Muscle layer of duodenum (tissue), 2 donors: ENCODE measurements at regions not wholly inside any gene's neighbourhood (a gene's known extent, or its start where the extent isn't known, plus 50 kb on each side); places are given as distances from the start of the nearest gene placed in this dataset.

Experiments used
- H3K27ac ChIP-seq: one replicate; pipeline ENCODE4 v1.7.0; 2013; ENCODE audit warnings: mild to moderate bottlenecking, low read length
- H3K27me3 ChIP-seq: one replicate; pipeline ENCODE4 v1.7.0; 2013; ENCODE audit warnings: low read depth, mild to moderate bottlenecking, control low read depth, low read length
- H3K36me3 ChIP-seq, 2 donors: one replicate each; pipeline ENCODE4 v1.7.0; 2013; ENCODE audit warnings: low read length in 2 of 2, control low read depth in 1 of 2, mild to moderate bottlenecking in 1 of 2; ENCODE audit not compliant: insufficient read depth in 2 of 2, control insufficient read depth in 1 of 2
- H3K4me1 ChIP-seq, 2 donors: one replicate each; pipeline ENCODE4 v1.7.0; 2013; ENCODE audit warnings: low read length in 2 of 2, mild to moderate bottlenecking in 2 of 2, control low read depth in 1 of 2, moderate library complexity in 1 of 2; ENCODE audit not compliant: insufficient read depth in 2 of 2, control insufficient read depth in 1 of 2
- H3K4me3 ChIP-seq, 2 donors: one replicate each; pipeline ENCODE4 v1.7.0; 2013; ENCODE audit warnings: low read length in 2 of 2, low read depth in 1 of 2, mild to moderate bottlenecking in 1 of 2
- H3K9me3 ChIP-seq, 2 donors: one replicate each; pipeline ENCODE4 v1.7.0; 2013; ENCODE audit warnings: low read length in 2 of 2, control low read depth in 1 of 2, mild to moderate bottlenecking in 1 of 2; ENCODE audit not compliant: control insufficient read depth in 1 of 2
- donor health status: healthy.

DNA sequence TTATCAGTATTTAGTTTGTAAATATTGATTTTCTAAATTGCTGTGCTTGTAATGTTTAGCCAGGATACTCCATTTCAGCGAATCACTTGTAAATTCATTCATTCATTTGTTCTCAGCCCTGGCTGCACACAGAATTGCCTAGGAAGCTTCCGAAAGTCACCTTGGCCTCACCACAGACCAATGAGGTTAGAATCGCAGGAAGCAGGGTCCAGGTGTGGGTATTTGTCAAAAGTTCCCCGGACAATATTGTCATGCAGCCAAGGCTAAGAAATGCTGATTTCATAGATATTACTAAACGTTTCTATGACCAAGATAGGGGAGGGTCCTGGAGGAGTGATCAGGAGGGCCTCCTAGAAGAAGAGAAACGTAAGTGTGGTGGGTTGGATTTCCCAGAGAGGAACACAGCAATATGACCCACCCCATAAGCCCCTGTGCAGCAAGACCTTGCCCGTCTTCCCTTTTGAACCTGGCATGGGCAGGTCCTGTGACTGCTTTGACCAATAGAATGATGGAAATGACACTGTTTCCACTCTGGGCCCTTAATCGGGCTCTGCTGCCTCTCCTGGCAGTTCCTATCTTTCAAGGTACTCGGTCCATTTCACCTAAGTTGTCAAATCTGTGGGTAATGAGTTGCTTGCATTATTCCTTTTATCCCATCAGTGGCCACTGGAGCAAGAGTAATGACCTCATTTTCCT is 238.7 kb downstream of the FOXL1 start:
- Histone ChIP-seq H3K36me3 (no peaks in the 10 kb centered on the region), H3K4me1 (no peaks in the 10 kb centered on the region), H3K9me3 (no peaks in the 10 kb centered on the region), H3K4me3 (no peak overlapping the region), H3K27me3 (peaks cover 4% of the 10 kb centered on the region), H3K27ac (no peak overlapping the region)

- Histone ChIP-seq H3K36me3 (no peaks in the 10 kb centered on the region), H3K9me3 (no peaks in the 10 kb centered on the region), H3K27ac (no peak overlapping the region), H3K27me3 (peaks cover 4% of the 10 kb centered on the region), H3K4me3 (no peak overlapping the region), H3K4me1 (no peaks in the 10 kb centered on the region)
These were observed 240.6 kb downstream of the FOXL1 start for GRCh38 chr16:86818671-86819532.

DNA sequence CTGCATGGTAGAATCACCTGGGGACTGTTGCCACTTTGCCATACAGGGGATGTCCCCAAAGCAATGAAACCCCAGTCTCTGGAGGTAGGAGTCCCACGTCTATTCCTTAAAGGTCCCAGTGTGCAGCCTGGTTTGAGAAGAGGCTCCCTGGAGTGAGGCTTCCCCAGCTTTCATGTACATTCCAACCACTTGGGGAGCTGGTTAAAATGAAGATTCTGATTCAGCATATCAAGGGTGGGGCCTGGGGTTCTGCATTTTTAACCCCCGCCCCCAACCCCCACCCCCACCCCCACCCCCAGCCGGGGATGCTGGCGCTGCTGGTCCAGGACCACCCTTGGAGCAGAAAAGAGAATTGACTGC is 241.2 kb downstream of the FOXL1 start:
- Histone ChIP-seq H3K4me1 (no peaks in the 10 kb centered on the region), H3K27me3 (peaks cover 4% of the 10 kb centered on the region), H3K27ac (no peak overlapping the region), H3K9me3 (no peaks in the 10 kb centered on the region), H3K4me3 (no peak overlapping the region), H3K36me3 (no peaks in the 10 kb centered on the region)

- no peak overlapping the region for H3K27ac ChIP-seq
- H3K4me1 ChIP-seq: no peaks in the 10 kb centered on the region
- no peak overlapping the region for H3K4me3 ChIP-seq
- no peaks in the 10 kb centered on the region for H3K9me3 ChIP-seq
- no peaks in the 10 kb centered on the region for H3K36me3 ChIP-seq
- H3K27me3 ChIP-seq: peaks cover 10% of the 10 kb centered on the region
These were observed 243.5 kb downstream of the FOXL1 start for GRCh38 chr16:86821895-86822294.

DNA sequence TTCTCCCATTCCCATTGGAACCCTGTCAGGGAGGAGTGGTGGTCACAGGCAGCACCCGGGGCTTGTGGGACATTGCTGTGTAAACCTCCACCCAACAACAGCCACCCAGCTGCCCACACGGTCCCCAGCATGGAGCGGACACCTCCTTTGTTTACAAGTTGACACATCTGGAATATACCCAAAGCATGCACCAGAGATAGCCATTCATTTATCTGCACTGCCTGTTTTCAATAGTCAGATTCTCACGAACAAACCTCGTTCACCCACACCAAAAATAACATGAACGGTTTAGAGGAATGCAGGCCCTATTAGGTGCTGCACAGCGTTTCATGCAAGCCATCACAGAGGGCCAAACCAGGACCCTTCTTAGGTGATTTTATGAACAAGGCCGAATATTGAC is 244.8 kb downstream of the FOXL1 start:
- Histone ChIP-seq H3K27me3 (peaks cover 10% of the 10 kb centered on the region), H3K36me3 (no peaks in the 10 kb centered on the region), H3K4me1 (no peaks in the 10 kb centered on the region), H3K4me3 (no peak overlapping the region), H3K27ac (no peak overlapping the region), H3K9me3 (no peaks in the 10 kb centered on the region)

DNA sequence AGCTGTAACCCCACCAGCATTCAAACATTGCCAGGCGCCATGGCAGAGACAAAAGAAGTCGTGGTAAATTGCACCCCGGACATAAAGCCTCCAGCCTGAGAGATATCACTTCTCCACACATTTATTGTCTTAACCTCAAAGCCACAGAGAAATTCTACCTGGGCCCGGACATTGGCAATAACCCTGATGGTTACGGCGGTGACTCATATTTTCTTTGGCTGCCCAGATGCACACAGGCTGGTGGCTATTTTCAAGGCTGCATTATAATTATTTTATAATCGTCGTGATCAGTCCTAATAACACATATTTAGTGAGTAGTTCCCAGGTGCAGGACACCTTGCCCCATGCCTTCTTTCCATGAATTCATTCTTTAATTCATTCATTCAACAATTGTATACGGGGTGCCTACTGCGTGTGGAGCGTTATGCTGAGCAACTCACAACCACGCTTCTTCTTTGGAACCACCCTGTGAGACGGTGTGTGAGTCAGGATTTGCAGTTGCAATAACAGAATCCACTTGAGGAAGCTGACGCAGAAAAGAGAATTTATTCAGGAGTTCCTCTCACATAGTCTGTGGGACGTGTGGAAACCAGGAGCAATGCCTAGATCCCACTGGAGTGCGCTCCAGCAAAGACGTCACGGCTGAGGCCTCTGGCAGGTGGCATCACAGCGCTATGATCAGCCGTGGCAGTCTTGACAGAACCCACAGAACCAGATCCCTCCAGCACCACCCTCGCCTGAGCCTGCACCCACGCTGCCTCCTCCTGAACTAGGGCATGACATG is 245.7 kb downstream of the FOXL1 start:
- H3K4me1 ChIP-seq: no peaks in the 10 kb centered on the region
- no peaks in the 10 kb centered on the region for H3K9me3 ChIP-seq
- H3K4me3 ChIP-seq: no peak overlapping the region
- H3K36me3 ChIP-seq: no peaks in the 10 kb centered on the region
- peaks cover 10% of the 10 kb centered on the region for H3K27me3 ChIP-seq
- no peak overlapping the region for H3K27ac ChIP-seq

GRCh38 chr16:86824751-86825296 is 246.5 kb downstream of the FOXL1 start:
- Histone ChIP-seq H3K36me3 (no peaks in the 10 kb centered on the region), H3K27ac (no peak overlapping the region), H3K4me1 (no peaks in the 10 kb centered on the region), H3K9me3 (no peaks in the 10 kb centered on the region), H3K4me3 (no peak overlapping the region), H3K27me3 (peaks cover 10% of the 10 kb centered on the region)

GRCh38 chr16:86825631-86826030 is 247.3 kb downstream of the FOXL1 start:
- Histone ChIP-seq H3K27me3 (peaks cover 9% of the 10 kb centered on the region), H3K9me3 (no peaks in the 10 kb centered on the region), H3K4me3 (no peak overlapping the region), H3K36me3 (no peaks in the 10 kb centered on the region), H3K27ac (no peak overlapping the region), H3K4me1 (no peaks in the 10 kb centered on the region)

- Histone ChIP-seq H3K4me3 (no peak overlapping the region), H3K27me3 (peaks cover 6% of the 10 kb centered on the region), H3K36me3 (no peaks in the 10 kb centered on the region), H3K9me3 (no peaks in the 10 kb centered on the region), H3K27ac (no peak overlapping the region), H3K4me1 (no peaks in the 10 kb centered on the region)
These were observed 248.6 kb downstream of the FOXL1 start for GRCh38 chr16:86826941-86827340.

DNA sequence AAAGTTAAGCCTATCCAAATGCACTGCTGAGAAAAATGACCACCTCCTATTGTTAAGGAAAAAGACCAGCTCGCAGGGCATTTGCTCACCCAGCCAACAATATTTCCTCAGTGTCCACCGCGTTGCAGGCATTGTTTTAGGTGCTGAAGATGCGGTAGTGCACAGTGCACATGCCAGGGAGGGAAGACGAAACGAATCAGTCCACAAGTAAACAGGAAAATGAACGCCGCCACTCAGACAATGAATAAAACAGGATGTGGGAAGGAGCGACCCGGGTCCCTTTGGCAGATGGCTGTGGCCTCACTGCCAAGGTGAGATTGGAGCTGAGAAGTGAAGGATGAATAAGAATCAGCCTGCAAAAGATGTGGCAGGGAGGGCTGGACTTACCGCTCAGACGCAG is 249.2 kb downstream of the FOXL1 start:
- H3K36me3 ChIP-seq: no peaks in the 10 kb centered on the region
- peaks cover 6% of the 10 kb centered on the region for H3K27me3 ChIP-seq
- no peaks in the 10 kb centered on the region for H3K9me3 ChIP-seq
- no peaks in the 10 kb centered on the region for H3K4me1 ChIP-seq
- H3K27ac ChIP-seq: no peak overlapping the region
- no peak overlapping the region for H3K4me3 ChIP-seq

- Histone ChIP-seq H3K4me1 (no peaks in the 10 kb centered on the region), H3K4me3 (no peak overlapping the region), H3K36me3 (no peaks in the 10 kb centered on the region), H3K9me3 (no peaks in the 10 kb centered on the region), H3K27me3 (peaks cover 6% of the 10 kb centered on the region), H3K27ac (no peak overlapping the region)
These were observed 249.9 kb downstream of the FOXL1 start for GRCh38 chr16:86828202-86828601.
